ENCODE measurements at regions not wholly inside any gene's neighbourhood (a gene's known extent, or its start where the extent isn't known, plus 50 kb on each side); places are given as distances from the start of the nearest gene placed in this dataset.

- Histone ChIP-seq H3K27ac (no peak overlapping the region), H3K9ac (no peak overlapping the region), H3K4me1 (no peaks in the 10 kb centered on the region), H3K27me3 (ENCODE audit: control insufficient read depth, insufficient read depth, low read length) (no peaks in the 10 kb centered on the region), H3K79me2 (no peaks in the 10 kb centered on the region), H3K4me2 (ENCODE audit: low read length) (no peak overlapping the region), H2AFZ (no peak overlapping the region), H3K9me3 (ENCODE audit: control insufficient read depth, low read length) (no peaks in the 10 kb centered on the region), H3K4me3 (ENCODE audit: low read depth, low read length) (no peak overlapping the region), H3K36me3 (ENCODE audit: control insufficient read depth, insufficient read depth, low read length) (no peaks in the 10 kb centered on the region)
- no peak for TF ChIP-seq CTCF (IDR thresholded peaks at IDR 0.05)
Observed at GRCh38 chr15:69805248-69805953, 292.3 kb downstream of the TLE3 start.

- Histone ChIP-seq H3K36me3 (ENCODE audit: control insufficient read depth, insufficient read depth, low read length) (no peaks in the 10 kb centered on the region), H3K4me3 (ENCODE audit: low read depth, low read length) (no peak overlapping the region), H3K27me3 (ENCODE audit: control insufficient read depth, insufficient read depth, low read length) (no peaks in the 10 kb centered on the region), H3K79me2 (no peaks in the 10 kb centered on the region), H3K4me2 (ENCODE audit: low read length) (no peak overlapping the region), H3K27ac (no peak overlapping the region), H2AFZ (no peak overlapping the region), H3K9me3 (ENCODE audit: control insufficient read depth, low read length) (no peaks in the 10 kb centered on the region), H3K4me1 (no peaks in the 10 kb centered on the region), H3K9ac (no peak overlapping the region)
- no peak for TF ChIP-seq CTCF (IDR thresholded peaks at IDR 0.05)
Observed at GRCh38 chr15:69806287-69806915, 291.3 kb downstream of the TLE3 start.

GRCh38 chr15:69807721-69808120, 290.0 kb downstream of the TLE3 start:
- Histone ChIP-seq H3K4me3 (ENCODE audit: low read depth, low read length) (no peak overlapping the region), H3K9ac (no peak overlapping the region), H3K27ac (no peak overlapping the region), H3K4me2 (ENCODE audit: low read length) (no peak overlapping the region), H2AFZ (no peak overlapping the region), H3K4me1 (no peaks in the 10 kb centered on the region), H3K36me3 (ENCODE audit: control insufficient read depth, insufficient read depth, low read length) (no peaks in the 10 kb centered on the region), H3K79me2 (no peaks in the 10 kb centered on the region), H3K27me3 (ENCODE audit: control insufficient read depth, insufficient read depth, low read length) (no peaks in the 10 kb centered on the region), H3K9me3 (ENCODE audit: control insufficient read depth, low read length) (no peaks in the 10 kb centered on the region)
- no peak for TF ChIP-seq CTCF (IDR thresholded peaks at IDR 0.05)

GRCh38 chr15:69808756-69809155, 289.0 kb downstream of the TLE3 start:
- Histone ChIP-seq H3K27me3 (ENCODE audit: control insufficient read depth, insufficient read depth, low read length) (no peaks in the 10 kb centered on the region), H2AFZ (no peak overlapping the region), H3K9ac (no peak overlapping the region), H3K27ac (no peak overlapping the region), H3K79me2 (no peaks in the 10 kb centered on the region), H3K4me1 (no peaks in the 10 kb centered on the region), H3K36me3 (ENCODE audit: control insufficient read depth, insufficient read depth, low read length) (no peaks in the 10 kb centered on the region), H3K4me2 (ENCODE audit: low read length) (no peak overlapping the region), H3K9me3 (ENCODE audit: control insufficient read depth, low read length) (no peaks in the 10 kb centered on the region), H3K4me3 (ENCODE audit: low read depth, low read length) (no peak overlapping the region)
- no peak for TF ChIP-seq CTCF (IDR thresholded peaks at IDR 0.05)

DNA sequence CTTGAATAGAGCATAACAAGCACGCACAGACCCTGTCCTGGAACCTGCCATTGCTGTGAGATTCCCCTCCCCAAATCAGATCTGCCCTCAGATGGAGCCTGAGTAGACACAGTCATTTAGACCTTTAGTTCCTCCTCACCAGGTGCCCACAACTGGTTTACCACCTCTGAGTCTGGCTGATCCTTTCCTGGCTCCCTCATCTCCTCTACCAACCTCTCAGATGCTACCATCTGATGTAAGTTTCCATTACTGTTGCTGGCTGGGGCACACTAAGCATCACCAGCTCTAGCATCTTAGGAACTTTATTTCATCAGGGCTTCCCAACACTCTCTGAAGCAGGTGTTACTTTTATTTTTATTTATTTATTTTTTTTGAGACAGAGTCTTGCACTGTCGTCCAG, 288.3 kb downstream of the TLE3 start:
- H3K4me3 ChIP-seq (ENCODE audit: low read depth, low read length) = no peak overlapping the region
- no peak overlapping the region for H3K9ac ChIP-seq
- H3K27me3 ChIP-seq (ENCODE audit: control insufficient read depth, insufficient read depth, low read length) = no peaks in the 10 kb centered on the region
- H3K27ac ChIP-seq = no peak overlapping the region
- no peaks in the 10 kb centered on the region for H3K4me1 ChIP-seq
- H3K9me3 ChIP-seq (ENCODE audit: control insufficient read depth, low read length) = no peaks in the 10 kb centered on the region
- no peaks in the 10 kb centered on the region for H3K36me3 ChIP-seq (ENCODE audit: control insufficient read depth, insufficient read depth, low read length)
- H3K4me2 ChIP-seq (ENCODE audit: low read length) = no peak overlapping the region
- H2AFZ ChIP-seq = no peak overlapping the region
- TF ChIP-seq CTCF (IDR thresholded peaks at IDR 0.05) = no peak
- no peaks in the 10 kb centered on the region for H3K79me2 ChIP-seq
